ENCODE measurements at regions not wholly inside any gene's neighbourhood (a gene's known extent, or its start where the extent isn't known, plus 50 kb on each side); places are given as distances from the start of the nearest gene placed in this dataset.

DNA sequence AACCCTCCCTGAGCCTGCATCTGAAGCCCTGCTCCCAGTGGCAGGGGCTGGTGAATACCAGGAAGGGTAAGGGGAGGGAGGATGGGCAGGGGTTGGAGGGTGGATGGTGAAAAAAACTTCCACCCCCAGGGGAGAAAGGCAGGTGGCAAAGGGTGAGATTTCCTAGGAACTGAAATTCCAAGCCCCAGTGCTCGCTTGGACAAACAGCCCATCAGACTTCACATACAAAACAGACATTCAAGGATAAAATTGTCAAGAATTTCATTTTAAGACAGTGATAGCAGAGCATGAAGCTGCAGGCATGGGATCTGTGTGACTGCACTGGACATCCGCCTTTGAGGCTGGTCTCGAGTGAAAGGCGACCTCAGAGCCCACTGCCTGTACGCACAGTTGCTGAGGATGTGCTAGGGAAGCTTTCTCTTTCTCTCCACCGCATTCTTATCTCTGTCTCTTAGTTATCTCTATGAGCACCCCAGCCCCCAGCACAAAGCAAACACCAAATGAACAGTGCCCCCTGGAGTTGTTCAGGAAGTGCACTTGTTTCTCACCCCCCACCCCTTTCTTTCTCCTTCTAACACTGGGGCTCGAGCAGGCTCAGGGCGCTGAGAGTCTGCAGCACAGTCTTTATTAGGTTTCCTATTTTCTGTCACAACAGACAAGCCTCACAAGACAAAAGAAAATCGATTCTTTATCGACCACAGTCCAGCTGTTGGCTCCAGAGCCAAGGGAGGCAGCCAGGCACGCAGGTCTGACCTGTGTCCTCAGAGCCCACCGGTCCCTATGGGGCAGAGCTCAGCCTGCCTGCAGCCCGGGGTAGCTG lies 237.3 kb upstream of the NCAM1 start:
- DNase-seq: no peak

DNA sequence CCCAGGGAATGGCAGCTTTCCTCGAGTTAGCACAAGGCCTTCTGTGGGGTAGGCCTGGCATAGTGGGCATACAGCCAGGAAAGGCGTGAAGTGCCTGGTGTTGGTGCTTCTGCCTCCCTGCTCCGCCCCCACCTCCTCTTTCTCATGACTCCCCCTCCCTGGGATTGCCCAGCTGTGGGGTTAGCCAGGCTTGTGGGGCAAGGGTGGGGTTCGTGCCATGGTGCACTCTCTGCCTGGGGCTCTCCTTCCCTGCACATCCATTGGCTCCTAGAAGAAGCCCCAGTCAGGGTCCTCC lies 236.8 kb upstream of the NCAM1 start:
- DNase-seq: no peak

DNA sequence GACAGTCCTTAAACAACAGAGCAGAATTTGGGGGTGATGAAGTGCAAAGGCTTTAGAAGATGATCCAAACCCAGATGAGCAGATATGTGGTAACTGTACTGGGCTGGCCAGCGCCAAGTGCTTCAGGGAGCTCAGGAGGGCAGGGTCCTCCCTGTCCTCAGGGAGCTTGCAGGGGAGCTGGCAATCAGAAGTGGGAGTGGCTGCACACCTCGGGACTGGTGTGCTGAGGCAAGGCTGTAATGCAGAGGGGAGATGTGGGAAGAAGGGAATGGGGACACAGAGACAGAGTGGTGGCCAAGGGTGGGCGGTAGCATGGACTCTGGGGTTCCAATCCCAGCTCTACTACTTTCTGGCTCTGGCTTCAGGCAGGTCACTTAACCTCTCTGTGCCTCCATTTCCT lies 235.6 kb upstream of the NCAM1 start:
- DNase-seq: no peak

DNA sequence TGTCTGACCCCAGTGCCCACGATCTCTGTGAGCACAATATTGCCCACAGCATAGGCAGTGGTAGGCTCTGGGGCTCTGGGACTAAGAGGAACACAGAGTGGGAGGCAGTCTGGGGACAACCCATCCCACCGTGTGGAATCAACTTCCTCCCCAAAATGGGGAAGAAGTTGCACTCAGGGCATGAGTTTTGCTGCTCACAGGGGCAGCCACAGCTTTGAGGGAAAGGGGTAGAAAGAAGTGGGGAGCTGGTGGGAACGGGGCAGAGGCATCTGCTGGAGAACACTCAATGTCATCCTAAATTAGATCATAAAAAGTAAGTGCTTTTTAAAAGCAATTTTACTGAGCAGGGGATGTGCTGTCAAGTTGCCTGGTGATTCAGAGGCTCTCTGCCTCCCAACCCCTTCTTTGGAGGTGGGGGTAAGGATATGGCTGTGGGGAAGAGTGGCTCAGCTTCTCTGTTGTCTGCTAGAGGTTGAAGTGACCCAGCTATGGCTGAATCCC lies 233.8 kb upstream of the NCAM1 start:
- no peak for DNase-seq

DNA sequence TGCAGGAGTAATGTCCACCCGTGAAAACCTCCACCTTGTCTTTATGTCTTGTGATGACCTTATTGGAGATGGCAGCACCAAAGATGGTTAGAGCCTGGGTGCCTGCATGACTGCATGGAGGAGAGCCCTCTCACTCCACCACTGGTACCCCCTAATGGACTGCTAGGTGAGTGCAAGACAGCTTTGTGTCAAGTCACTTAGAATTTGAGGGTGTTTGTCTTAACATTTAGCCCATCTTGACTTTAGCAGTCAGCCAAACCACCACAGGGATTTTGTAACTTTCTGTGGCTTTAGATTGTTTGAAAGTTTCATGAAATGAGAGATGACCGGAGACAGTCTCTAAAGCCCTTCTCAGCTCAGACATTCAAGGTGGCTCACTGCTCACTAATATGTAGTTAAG lies 232.9 kb upstream of the NCAM1 start:
- DNase-seq: no peak

DNA sequence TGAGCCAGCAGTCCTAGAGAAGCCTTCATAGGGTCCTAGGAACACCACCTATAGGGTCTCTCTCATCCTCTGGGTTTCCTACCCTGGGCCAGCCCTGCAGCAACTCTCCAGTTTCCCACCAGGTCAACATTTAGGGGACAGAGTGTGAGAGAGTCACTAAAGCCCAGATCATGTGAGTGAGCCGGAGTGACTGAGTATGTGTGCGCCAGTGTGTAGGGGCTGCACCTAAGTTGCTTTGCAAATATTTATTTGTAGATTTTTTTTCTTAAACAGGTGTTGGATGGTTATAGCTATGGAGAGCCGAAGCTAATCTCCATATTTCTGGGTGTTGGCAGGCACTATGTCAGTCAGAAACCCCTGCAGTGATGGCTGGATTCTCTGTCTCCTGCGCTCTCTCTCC lies 232.5 kb upstream of the NCAM1 start:
- no peak for DNase-seq

DNA sequence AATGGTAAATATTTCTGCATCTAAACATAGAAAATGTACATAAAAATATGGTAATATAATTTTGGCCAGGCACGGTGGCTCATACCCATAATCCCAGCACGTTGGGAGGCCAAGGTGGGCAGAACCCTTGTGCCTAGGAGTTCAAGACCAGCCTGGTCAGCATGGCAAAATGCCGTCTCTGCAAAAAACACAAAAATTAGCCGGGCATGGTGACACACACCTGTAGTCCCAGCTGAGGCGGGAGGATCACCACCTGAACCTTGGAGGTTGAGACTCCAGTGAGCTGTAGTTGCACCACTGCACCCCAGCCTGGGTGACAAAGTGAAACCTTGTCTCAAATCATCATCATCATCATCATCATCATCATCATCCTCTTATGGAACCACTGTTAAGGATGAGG lies 230.6 kb upstream of the NCAM1 start:
- DNase-seq: no peak

DNA sequence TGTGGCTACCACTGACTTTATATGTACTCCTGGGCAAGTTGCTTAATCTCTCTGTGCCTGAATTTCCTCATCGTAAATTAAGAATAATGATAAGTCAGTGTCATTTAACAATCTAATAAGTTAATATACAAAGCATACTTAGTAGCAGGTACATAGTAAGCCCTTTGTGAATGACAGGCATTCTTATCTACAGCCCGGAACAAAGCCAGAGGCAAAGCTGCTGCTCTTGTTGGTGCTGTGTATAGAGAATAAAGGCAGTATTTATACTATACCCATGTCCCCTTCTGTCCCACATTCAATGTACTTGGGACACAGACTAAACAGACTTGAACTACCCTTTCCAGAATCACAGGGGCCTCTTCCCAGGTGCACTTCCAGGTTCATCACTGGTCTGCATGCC lies 229.7 kb upstream of the NCAM1 start:
- DNase-seq: no peak

DNA sequence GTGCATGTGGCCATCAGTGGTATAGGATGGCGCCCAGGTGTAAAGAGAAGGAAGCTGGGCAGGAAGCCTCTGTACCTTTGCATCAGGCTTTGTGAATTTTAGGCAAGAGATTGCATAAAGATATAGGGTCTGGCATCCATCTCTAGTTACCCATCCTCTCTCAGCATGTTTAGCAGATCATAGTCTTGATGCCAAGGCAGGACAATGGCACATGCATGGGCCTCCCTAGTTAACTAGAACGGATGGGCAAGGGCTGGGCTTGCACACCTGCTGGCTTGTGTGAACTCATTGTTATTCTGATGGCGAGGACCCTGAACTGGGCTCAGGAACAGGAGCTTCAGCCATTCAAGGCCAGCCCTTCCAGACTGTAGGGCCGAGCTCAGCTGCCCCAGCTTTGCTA lies 229.2 kb upstream of the NCAM1 start:
- DNase-seq: no peak

DNA sequence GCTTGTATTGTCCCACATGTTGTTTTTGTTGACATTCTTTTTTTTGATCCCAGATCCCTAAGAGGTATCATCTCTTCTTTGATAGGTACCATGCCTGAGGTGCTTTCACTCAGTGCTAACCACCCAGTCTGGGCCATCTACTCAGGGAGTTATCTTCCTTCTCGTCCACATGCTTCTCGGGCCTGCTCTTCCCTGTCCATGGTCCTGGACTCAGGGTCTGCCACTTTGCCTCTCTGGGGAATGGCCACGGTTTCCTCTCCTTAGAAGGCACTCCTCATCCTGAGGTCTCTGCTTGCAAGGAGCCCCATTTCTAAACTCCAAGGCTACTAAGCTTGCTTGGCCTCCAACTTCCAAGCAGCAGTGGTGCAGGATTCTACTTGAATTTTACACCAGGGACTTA lies 227.0 kb upstream of the NCAM1 start:
- no peak for DNase-seq

DNA sequence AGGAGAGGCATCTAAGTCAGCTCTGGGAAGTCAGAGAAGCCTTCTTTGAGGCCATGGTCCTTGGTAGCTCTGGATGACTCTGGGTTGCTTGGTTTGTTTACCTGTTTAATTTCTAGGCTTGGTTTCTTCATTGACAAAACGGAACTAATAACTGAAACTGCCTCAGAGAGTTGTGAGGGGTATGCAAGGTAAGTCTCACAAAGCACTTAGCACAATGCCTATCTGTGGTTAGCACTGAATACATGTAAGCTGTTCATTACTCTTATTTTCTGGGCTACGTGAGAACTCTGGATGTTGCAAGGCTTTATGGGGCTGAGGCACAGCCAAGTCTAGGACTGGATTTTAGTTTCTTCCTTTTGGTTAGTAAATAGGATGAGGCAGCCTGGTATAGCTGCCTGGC lies 225.8 kb upstream of the NCAM1 start:
- no peak for DNase-seq

DNA sequence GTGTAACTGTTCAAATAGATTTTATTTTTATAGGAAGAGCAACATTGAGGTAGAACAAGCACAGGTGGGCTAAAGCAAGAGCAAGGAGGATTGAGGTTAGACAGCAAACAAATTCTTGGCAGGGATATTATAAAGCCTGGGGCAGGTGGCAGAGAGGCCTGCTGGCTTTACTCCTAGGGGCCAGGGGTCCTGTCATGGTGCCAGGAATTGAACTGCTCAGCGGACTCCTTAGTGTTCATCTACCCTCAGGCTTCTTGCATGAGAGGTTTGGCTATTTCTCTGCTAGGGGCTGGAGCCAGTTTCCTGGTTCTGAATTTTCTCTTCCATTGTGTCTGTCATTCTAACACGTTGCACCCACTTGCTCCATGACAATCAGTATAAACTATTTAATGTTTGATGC lies 217.2 kb upstream of the NCAM1 start:
- DNase-seq: no peak

DNA sequence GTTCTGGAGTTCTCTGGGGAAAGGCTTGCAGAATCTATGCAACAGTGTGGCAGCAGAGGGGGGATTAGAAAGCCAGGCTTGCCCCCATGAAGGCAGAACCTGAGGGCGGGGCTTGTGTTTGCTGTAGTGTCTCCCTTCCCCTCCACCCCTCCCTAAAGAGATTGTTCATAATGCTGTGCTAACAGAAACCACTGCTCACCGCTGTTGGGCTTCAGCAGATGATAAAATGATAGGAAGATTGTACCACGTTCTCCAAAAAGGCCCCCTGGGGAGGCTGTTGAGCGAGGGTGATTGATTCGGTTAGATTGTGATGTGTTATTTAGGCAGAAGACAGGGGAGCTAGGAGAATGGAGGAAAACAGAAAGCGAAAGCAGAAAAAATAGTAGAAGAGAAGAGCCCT lies 215.2 kb upstream of the NCAM1 start:
- peak; percentile 5 for DNase-seq

DNA sequence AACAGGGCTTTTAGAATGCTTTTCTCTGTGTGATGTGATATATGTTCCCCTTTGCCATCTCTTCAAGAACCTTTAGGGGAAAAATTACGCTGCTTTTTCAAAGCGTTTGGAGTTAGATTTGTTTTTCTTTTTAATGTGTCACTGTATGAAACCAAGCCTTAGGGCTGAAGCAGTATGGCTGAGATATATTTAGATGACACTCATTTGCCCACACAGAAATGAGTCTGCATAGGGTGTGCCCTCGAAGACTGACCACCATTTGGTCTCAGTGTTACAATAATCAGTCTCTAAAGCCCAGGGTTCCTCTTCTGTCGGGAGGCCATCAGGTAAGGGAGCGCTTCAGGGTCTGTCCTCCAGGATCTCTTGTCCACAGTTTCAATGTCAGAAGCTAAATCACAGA lies 213.0 kb upstream of the NCAM1 start:
- no peak for DNase-seq

DNA sequence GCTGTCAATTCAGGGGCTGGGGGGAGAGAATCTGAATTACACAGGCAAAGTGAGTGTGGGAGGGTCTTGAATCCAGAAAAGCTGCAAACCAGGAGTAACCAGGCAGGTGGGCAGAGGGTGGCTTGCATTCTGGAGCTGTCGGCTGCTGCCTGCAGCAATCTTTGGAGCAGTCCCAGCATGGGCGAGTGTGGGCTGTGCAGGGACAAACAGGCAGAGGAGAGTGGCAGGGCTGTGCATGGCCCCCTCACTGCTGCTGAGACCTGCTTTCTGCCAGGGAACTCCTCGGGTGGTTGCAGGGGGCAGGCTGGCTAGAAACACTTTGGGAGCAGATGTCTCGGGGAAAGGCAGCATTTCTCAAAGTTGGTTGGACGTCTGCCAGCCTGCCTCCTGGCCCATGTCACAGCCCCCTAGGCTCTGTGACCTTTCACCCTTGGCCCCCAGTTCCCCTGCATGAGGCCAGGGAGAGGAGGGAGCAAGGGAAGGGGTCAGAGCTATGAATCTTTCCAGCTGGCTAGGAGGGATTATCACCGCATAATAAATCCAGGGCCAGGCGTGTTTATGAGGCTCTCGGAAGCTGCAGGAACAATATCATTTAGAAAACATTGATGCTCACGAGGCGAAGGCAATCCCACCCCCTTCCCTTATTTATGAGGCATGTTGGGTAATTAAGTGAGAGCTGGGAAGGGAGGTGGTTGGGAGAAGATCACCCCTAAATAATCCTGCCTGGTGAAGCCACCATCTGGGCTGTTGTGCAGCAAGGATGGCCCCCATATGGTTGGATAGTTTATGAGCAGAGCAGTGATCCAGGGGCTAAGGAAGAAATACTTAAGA lies 212.3 kb upstream of the NCAM1 start:
- DNase-seq: no peak

DNA sequence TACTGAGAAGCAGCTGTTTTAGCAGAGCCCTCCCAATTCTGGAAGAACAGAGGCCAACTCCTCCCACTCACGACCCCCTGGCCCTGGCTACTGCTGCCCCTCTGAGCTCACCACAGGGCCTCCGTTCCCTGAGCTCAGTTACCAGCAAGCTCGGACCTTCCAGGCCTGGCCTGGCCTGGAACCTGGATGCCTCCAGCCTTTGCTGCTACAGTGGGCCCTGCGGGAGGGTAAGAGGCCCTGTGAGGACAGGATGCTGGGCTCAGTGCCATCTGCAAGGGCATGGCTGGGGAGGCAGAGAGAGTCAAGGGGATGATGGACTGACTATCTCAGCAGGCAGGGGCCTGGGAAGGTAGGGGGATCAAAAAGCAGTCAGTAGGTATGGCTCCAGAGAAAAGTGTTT lies 209.9 kb upstream of the NCAM1 start:
- DNase-seq: no peak

DNA sequence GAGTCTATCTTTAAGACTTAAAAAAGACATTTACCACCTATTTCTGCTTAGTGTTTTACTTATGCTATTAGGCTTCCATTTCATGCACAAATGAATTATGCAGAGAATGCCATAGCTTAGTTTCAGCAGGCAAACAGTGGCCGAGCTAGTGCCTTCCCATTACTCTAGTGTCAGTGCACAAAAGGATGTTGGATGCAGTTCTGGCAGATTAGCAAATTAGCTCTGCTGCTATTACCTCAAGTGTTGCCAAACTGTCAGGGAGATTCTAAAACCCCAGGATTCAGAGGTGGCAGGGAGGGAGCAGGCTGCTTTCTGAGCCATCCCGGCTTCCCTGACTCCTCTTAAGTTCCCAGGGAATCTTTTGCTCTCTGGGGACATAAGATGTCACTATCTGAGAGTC lies 209.4 kb upstream of the NCAM1 start:
- DNase-seq: no peak

DNA sequence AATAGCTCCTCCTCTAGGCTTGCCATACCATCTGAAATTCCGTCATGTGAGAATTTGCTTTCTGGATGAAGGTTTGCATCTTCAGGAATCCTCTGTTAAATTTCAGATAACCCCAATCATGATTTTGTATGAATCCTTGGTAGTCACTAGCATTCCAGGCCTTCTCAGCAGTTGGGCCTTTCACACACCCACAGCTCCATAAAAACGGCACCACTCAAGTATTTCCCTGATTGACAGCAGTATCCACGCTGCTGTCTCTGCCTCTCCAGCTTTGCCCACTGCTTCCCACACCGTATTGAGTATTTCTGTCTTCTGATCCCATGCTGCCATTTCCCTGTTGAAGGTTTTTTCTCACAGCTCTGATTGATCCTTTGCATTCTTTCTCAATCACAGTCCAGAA lies 208.7 kb upstream of the NCAM1 start:
- no peak for DNase-seq

DNA sequence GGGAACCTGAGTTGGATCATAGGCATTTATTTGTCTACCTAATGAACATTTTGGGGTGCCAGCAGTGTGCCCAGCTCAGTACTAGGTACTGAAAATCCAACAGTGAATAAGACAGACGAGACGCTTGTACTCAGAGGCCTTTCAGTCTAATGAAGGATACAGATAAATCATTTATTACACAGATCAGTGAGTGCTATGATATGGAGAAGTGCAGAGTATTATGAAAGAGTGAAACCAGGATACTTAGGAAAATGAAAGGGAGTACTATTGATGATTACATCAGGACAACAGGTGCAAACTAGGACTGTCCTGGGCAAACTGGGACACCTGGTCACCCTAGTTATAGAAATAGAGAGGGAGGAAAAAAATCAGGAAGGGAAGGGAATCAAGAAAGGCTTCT lies 207.5 kb upstream of the NCAM1 start:
- no peak for DNase-seq

DNA sequence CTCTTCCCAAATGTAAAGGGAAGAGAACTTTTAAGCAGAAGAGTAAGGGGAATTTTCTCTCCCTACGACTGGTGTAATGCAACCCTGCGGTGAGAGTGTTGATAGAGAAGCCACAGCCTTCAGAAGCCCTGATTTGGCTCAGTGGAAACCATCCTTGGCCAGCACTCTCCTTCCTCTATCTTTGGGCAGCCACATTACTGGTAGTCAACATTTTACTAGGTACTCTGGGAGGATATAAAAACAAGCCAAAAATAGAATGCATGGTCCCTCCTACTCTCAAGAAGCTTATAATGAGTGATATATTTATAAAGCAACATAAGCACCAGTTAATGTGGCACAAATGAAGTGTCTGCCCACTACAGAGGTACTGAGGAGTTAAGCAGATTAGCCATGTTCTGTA lies 201.8 kb upstream of the NCAM1 start:
- DNase-seq: no peak

DNA sequence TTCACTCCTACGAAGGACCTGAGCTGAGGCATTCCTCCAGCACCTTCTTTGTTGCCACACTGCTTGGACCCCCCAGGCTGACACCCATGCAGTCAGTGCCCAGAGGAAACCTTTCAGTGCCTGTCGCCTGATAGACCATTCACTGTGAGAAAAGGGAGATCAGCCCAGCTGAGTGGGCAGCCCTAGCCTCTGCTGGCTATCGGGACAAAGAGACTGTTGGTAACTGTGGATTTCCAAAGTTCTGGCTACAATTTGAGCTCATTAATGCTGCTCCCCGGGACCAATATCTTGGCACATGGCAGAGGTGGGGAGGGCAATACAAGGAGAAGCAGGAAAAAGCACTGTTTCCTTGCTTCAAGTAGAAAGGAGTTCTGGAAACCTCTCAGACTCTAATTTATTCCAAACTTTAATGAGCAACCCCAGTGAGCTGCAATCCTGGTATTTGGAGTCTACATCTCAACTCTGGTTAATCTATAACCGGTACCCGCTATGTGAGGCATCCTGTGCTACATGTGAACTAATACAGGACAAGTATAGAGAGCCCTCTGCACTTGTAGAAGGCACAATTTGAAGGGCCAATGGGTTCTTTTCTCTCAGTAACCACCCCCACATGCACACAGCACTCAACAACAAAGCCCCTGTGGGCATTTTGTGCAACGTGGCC lies 200.7 kb upstream of the NCAM1 start:
- no peak for DNase-seq

DNA sequence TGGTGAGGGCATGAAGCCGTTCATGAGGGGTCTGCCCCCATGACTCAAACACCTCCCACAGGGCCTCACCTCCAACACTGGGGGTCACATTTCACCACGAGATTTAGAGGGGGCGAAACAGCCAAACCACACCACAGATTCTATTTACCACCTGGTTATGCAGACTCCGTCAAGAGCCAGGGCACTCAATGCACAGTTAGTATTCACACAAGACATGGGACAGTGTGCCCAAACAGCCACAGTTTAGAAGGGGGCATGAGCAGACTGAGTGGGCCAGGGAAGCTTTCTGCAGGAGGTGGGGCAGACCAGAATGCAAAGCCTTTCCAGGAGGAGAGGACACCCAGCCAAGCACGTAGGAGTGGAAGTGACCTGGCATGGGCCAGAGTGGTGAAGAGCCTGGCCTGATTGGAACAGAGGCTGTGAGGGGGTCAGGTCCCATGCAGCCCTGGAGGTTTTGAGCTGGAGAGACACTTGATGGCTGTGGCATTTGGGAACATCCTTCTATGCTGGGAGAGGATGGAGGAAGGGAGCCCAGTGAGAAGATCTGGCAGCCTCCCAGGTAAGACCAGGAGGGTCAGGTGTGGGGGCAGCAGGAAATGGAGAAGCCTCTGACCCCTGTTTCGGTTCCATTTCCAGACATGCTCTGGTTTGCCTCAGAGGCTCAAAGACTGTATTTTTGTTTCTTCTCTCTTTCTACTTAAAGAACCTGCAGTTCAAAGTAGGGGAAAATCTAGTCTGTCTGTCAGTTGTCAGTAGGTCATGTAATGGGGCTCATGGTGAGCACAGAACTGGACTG lies 199.1 kb upstream of the NCAM1 start:
- DNase-seq: no peak

DNA sequence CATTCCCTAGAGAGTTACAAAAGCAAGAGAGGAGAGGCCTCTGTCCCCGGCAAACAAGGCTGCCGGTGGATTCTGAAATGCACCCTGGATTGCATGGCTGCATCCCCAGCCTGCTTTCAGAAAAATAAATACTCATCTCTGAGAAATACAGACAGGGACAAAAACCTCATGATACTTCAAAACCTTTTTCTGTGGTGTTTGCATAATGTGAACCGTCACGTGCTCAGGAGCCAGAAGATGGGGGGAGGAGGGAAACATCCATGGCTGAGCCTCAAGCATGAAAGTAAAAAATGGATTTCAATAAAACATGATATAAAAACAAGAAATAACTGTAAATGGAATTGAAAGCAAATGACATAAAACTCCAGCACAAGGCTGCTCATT lies 198.5 kb upstream of the NCAM1 start:
- DNase-seq: no peak
